Thyroid gland (tissue), 4 donors: ENCODE measurements at regions not wholly inside any gene's neighbourhood (a gene's known extent, or its start where the extent isn't known, plus 50 kb on each side); places are given as distances from the start of the nearest gene placed in this dataset.
"Not testable (repeated sequence)": the region's sequence is repeated elsewhere in the genome, so short reads cannot be mapped to it uniquely, and the experiment has no call there.

ENCODE experiments used
- DNase-seq, 2 donors: peaks; one replicate each; pipeline ENCODE4 v3.0.0-alpha.2; 2019
- H3K27ac ChIP-seq, 3 donors: fragments of 200-600 bp; sonication (generic); 1 replicate in 2 of 3; 2 replicates in 1 of 3; pipeline ENCODE4 v1.5.1; 2016 to 2019; ENCODE audit warnings: mild to moderate bottlenecking in 1 of 3, moderate library complexity in 1 of 3
- H3K27me3 ChIP-seq: fragments of 200-600 bp; sonication (generic); one replicate; pipeline ENCODE4 v1.5.1; 2019
- H3K36me3 ChIP-seq, 2 donors: fragments of 200-600 bp; sonication (generic); one replicate each; pipeline ENCODE4 v1.5.1; 2016 to 2019
- H3K4me1 ChIP-seq, 2 donors: fragments of 200-600 bp; sonication (generic); one replicate each; pipeline ENCODE4 v1.5.1; 2017 to 2019
- H3K4me3 ChIP-seq, 3 donors: fragments of 200-600 bp; sonication (generic); replicated peaks in 1 of 3; 1 replicate in 2 of 3; 2 replicates in 1 of 3; pipeline ENCODE4 v1.5.1; 2016; ENCODE audit warnings: mild to moderate bottlenecking in 1 of 3
- H3K9me3 ChIP-seq: fragments of 200-600 bp; sonication (generic); one replicate; pipeline ENCODE4 v1.5.1; 2017
- POLR2A ChIP-seq, 2 donors: fragments of 450-650 bp; IDR thresholded peaks; one replicate each; pipeline ENCODE4 v1.6.1; 2017; ENCODE audit warnings: antibody characterized with exemption in 2 of 2, mild to moderate bottlenecking in 2 of 2, moderate library complexity in 1 of 2
- WGBS, 2 donors: methylation state at CpG; one replicate each; pipeline ENCODE4 v1.1.5; 2017; 5-methylcytosine and 5-hydroxymethylcytosine counted together
- intact Hi-C: fragments of 100-400 bp; cut with DNase I; formaldehyde crosslinking; loops from one replicate; pipeline ENCODE4 v1.15.1; 2023
- TF ChIP-seq, protein P1 (sequence below), 6 experiments: fragments of 200-600 bp in 3 of 6; fragments of 450-650 bp in 3 of 6; sonication (generic) in 3 of 6; IDR thresholded peaks; one replicate each; pipeline ENCODE4 v1.5.1; 2016 to 2019; ENCODE audit warnings: antibody characterized with exemption in 6 of 6, mild to moderate bottlenecking in 2 of 6, inconsistent platforms in 1 of 6, moderate library complexity in 1 of 6

DNA sequence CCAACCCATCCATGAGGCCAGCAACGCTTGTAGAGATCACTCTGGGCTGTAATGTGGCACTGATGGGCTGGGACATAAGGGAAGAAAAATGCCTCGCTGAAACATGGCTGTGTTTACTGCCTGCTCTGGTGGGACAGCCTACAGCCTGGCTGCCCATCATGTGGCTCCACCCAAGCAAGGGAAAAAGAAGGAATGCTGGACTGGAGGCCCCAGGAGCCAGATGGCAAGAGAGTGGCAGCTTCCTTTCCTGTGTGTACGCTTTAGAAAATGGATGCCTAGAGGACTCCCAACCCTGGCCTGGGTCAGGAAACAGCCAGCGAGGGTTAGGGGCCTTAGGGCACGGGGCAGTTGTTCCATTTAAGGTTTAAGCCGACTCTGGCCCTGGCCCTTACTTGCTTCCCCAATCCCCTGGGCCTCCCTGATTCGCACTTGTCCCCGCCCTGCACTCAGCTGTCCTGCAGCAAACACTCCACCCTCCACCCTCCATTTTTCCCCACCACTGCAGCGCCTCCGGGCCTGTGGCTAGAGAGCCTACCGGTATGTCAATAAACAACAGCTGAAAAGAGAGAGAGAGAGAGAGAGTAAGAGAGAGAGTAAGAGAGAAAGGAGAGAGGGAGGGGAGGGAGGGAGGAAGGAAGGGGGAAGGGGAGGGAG, 819.4 kb downstream of the SEMA5A start:
- intact Hi-C loops: no loop called here
- H3K27ac ChIP-seq: no peak overlapping the region
- TF ChIP-seq, protein P1, sequence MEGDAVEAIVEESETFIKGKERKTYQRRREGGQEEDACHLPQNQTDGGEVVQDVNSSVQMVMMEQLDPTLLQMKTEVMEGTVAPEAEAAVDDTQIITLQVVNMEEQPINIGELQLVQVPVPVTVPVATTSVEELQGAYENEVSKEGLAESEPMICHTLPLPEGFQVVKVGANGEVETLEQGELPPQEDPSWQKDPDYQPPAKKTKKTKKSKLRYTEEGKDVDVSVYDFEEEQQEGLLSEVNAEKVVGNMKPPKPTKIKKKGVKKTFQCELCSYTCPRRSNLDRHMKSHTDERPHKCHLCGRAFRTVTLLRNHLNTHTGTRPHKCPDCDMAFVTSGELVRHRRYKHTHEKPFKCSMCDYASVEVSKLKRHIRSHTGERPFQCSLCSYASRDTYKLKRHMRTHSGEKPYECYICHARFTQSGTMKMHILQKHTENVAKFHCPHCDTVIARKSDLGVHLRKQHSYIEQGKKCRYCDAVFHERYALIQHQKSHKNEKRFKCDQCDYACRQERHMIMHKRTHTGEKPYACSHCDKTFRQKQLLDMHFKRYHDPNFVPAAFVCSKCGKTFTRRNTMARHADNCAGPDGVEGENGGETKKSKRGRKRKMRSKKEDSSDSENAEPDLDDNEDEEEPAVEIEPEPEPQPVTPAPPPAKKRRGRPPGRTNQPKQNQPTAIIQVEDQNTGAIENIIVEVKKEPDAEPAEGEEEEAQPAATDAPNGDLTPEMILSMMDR (IDR thresholded peaks at IDR 0.05): no peak
- TF ChIP-seq POLR2A (IDR thresholded peaks at IDR 0.05): no peak
- 75 to 79% methylated on average over 11 of the region's 11 CpGs for WGBS, 2 donors
- DNase-seq: no peak
- no peaks in the 10 kb centered on the region for H3K4me1 ChIP-seq
- H3K9me3 ChIP-seq: no peaks in the 10 kb centered on the region
- no peaks in the 10 kb centered on the region for H3K27me3 ChIP-seq
- H3K36me3 ChIP-seq: no peaks in the 10 kb centered on the region
- H3K4me3 ChIP-seq: no peak overlapping the region

DNA sequence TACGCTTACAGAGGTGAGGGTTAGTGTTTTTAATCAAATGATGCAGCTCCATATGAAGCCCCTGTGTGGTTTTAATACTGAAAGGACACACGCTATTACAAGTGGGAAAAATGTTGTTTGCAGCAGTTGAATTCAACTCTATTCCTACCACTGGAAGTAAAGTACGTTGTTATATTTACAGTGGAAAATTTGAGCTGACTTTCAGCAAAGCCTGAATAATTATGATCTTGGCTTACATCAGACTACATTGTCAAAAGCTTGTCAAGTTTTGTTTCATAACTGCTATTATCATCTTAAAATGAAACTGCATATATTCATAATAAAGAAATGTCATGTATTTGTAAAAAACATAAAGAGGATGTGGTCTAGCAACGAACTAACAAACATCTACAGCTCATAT, 818.5 kb downstream of the SEMA5A start:
- Histone ChIP-seq H3K4me1 (no peaks in the 10 kb centered on the region), H3K4me3 (no peak overlapping the region), H3K27me3 (no peaks in the 10 kb centered on the region), H3K36me3 (no peaks in the 10 kb centered on the region), H3K9me3 (no peaks in the 10 kb centered on the region), H3K27ac (no peak overlapping the region)
- no peak for TF ChIP-seq POLR2A (IDR thresholded peaks at IDR 0.05)
- TF ChIP-seq, protein P1 (IDR thresholded peaks at IDR 0.05): no peak
- intact Hi-C loops: no loop called here
- no peak for DNase-seq
- 78 to 83% methylated on average over 4 of the region's 4 CpGs for WGBS, 2 donors

DNA sequence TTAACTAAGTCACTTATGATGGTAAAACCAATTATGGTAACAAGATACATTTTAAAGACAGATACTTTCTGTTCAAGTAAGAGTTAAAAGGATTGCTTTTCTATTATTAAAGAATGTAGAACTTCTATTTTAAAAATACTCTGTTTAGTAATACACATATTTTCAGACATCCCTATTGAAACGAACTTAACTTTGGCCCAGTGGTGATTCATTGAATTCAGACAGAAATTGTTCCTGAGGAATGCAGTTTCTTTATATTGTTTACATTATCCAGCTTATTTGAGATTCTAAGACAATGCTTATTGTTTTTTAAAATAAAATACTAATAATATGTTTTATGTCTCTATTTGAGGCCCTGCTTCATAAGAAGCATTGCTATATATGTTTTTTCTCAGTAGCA, 816.4 kb downstream of the SEMA5A start:
- no peak overlapping the region for H3K4me3 ChIP-seq
- no peaks in the 10 kb centered on the region for H3K9me3 ChIP-seq
- no peaks in the 10 kb centered on the region for H3K4me1 ChIP-seq
- no peak overlapping the region for H3K27ac ChIP-seq
- no peak for DNase-seq
- H3K27me3 ChIP-seq: no peaks in the 10 kb centered on the region
- TF ChIP-seq, protein P1 (IDR thresholded peaks at IDR 0.05): no peak
- no peak for TF ChIP-seq POLR2A (IDR thresholded peaks at IDR 0.05)
- intact Hi-C loops: no loop called here
- 59 to 64% methylated on average over 1 of the region's 1 CpG for WGBS, 2 donors
- no peaks in the 10 kb centered on the region for H3K36me3 ChIP-seq

DNA sequence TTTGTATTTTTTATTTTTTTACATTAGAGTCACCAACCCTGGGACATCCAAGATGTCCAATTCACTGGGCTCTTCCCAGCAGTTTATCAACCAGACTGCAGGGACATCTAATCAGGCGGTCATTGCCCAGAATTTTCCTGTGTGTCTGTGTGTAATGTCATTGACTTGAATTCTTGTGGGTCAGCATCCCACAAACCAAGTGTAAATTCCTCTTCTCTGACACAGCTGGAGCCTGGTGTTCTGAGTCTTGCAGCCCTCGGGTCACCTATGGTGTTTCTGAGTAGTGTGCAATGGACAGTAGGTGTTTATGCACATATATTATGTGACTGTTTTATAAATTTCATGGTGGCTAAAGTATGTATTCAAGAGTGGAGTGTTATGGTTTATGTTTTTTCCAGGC, 815.7 kb downstream of the SEMA5A start:
- Histone ChIP-seq H3K27ac (no peak overlapping the region), H3K4me1 (no peaks in the 10 kb centered on the region), H3K36me3 (no peaks in the 10 kb centered on the region), H3K9me3 (no peaks in the 10 kb centered on the region), H3K27me3 (no peaks in the 10 kb centered on the region), H3K4me3 (no peak overlapping the region)
- no peak for DNase-seq
- intact Hi-C loops: no loop called here
- WGBS, 2 donors: 89 to 97% methylated on average over 2 of the region's 2 CpGs
- TF ChIP-seq, protein P1 (IDR thresholded peaks at IDR 0.05): no peak
- TF ChIP-seq POLR2A (IDR thresholded peaks at IDR 0.05): no peak

DNA sequence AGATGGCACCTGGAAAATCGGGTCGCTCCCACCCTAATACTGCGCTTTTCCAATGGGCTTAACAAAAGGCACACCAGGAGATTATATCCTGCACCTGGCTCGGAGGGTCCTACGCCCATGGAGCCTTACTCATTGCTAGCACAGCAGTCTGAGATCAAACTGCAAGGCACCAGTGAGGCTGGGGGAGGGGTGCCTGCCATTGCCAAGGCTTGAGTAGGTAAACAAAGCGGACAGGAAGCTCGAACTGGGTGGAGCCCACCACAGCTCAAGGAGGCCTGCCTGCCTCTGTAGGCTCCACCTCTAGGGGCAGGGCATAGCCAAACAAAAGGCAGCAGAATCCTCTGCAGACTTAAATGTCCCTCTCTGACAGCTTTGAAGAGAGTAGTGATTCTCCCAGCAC, 814.8 kb downstream of the SEMA5A start:
- H3K36me3 ChIP-seq, H3K4me3 ChIP-seq, H3K9me3 ChIP-seq, H3K4me1 ChIP-seq, H3K27ac ChIP-seq, H3K27me3 ChIP-seq, DNase-seq, intact Hi-C loops: not testable (repeated sequence)
- WGBS, 2 donors: 90 to 93% methylated on average over 5 to 7 of the region's 7 CpGs

DNA sequence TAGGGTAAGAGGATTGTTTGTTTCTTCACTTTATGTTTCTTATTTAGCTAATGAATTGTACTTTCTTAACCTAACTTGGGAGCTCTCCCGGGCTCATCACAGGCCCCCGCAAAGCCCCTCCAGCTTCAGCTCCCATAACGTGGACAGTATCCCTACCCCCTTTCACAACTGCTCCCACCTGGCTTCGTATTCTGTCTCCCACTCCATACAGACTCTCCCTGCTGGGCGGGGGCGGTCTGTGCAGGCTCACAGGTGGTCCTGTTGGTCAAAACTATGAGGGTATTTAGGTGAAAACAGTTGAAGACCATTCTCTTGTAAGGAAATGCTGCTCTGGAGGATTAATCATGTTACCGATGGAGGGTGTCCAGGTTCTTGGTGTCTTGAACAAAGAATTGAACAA, 805.3 kb downstream of the SEMA5A start:
- H3K4me1 ChIP-seq: no peaks in the 10 kb centered on the region
- 82 to 83% methylated on average over 7 of the region's 7 CpGs for WGBS, 2 donors
- H3K27me3 ChIP-seq: no peaks in the 10 kb centered on the region
- no peak overlapping the region for H3K27ac ChIP-seq
- no peaks in the 10 kb centered on the region for H3K36me3 ChIP-seq
- no peak overlapping the region for H3K4me3 ChIP-seq
- intact Hi-C loops: no loop called here
- DNase-seq: no peak
- H3K9me3 ChIP-seq: no peaks in the 10 kb centered on the region
- TF ChIP-seq, protein P1 (IDR thresholded peaks at IDR 0.05): no peak
- no peak for TF ChIP-seq POLR2A (IDR thresholded peaks at IDR 0.05)
